Mesothelial cell of epicardium (in vitro differentiated cells): ENCODE measurements at regions not wholly inside any gene's neighbourhood (a gene's known extent, or its start where the extent isn't known, plus 50 kb on each side); places are given as distances from the start of the nearest gene placed in this dataset.
A peak's percentile ranks its signal among the peaks of the same experiment; 100 is the strongest.

Experiments used
- DNase-seq, 2 experiments: peaks; one replicate each; pipeline ENCODE4 v3.0.0; 2021; ENCODE audit warnings: low spot score in 2 of 2; ENCODE audit not compliant: unreplicated experiment in 2 of 2
- H3K27ac Mint-ChIP-seq: 2 replicates; pipeline ENCODE4 v1.8.0; 2021; ENCODE audit warnings: mixed read lengths
- H3K27me3 Mint-ChIP-seq: 2 replicates; pipeline ENCODE4 v1.8.0; 2021; ENCODE audit warnings: low read depth, mixed read lengths
- H3K36me3 Mint-ChIP-seq: 2 replicates; pipeline ENCODE4 v1.8.0; 2021; ENCODE audit warnings: mixed read lengths
- H3K4me1 Mint-ChIP-seq: 2 replicates; pipeline ENCODE4 v1.8.0; 2021; ENCODE audit warnings: mixed read lengths
- H3K4me3 Mint-ChIP-seq: 2 replicates; pipeline ENCODE4 v1.8.0; 2021; ENCODE audit warnings: mild to moderate bottlenecking, moderate library complexity, mixed read lengths
- H3K9me3 Mint-ChIP-seq: 2 replicates; pipeline ENCODE4 v1.8.0; 2021; ENCODE audit warnings: mixed read lengths
- TF ChIP-seq, protein P1 (sequence below): fragments of 200-600 bp; sonication (generic); IDR thresholded peaks from one replicate; pipeline ENCODE4 v1.5.0; 2021; ENCODE audit warnings: antibody characterized with exemption; ENCODE audit not compliant: unreplicated experiment

DNA sequence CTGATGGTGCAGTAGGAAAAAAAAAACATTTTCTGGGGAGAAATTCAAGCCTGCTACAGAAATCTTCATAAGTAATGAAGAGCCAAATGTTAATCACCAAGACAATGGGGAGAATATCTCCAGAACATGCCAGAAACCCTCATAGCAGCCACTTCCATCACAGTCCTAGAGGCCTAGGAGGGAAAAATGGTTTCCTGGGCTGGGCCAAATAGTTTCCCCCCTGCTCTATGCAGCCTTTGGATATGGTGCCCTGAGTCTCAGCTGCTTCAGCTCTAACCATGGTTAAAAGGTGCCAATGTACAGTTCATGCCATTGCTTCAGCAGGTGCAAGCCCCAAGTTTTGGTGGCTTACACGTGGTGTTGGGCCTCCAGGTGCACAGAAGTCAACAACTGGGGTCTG, 113.1 kb downstream of the ZNF648 start:
- Mint-ChIP-seq H3K27ac (no peak overlapping the region), H3K36me3 (no peaks in the 10 kb centered on the region), H3K9me3 (peaks cover 31% of the 10 kb centered on the region), H3K4me3 (no peak overlapping the region), H3K4me1 (no peaks in the 10 kb centered on the region), H3K27me3 (peaks cover 2% of the 10 kb centered on the region)
- TF ChIP-seq, protein P1, sequence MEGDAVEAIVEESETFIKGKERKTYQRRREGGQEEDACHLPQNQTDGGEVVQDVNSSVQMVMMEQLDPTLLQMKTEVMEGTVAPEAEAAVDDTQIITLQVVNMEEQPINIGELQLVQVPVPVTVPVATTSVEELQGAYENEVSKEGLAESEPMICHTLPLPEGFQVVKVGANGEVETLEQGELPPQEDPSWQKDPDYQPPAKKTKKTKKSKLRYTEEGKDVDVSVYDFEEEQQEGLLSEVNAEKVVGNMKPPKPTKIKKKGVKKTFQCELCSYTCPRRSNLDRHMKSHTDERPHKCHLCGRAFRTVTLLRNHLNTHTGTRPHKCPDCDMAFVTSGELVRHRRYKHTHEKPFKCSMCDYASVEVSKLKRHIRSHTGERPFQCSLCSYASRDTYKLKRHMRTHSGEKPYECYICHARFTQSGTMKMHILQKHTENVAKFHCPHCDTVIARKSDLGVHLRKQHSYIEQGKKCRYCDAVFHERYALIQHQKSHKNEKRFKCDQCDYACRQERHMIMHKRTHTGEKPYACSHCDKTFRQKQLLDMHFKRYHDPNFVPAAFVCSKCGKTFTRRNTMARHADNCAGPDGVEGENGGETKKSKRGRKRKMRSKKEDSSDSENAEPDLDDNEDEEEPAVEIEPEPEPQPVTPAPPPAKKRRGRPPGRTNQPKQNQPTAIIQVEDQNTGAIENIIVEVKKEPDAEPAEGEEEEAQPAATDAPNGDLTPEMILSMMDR: no peak
- no peak for DNase-seq

DNA sequence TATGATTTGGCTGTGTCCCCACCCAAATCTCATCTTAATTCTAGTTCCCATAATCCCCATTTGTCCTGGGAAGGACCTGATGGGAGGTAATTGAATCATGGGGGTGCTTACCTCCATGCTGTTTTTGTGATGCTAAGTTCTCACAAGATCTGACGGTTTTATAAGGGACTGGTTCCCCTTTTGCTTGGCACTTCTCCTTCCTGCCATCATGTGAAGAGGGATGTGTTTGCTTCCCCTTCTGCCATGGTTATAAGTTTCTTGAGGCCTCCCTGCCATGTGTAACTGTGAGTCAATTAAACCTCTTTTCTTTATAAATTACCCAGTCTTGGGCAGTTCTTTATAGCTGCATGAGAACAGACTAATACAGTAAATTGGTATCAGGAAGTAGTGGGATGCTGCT, 114.1 kb downstream of the ZNF648 start:
- Mint-ChIP-seq H3K27me3 (peaks cover 2% of the 10 kb centered on the region), H3K27ac (no peak overlapping the region), H3K4me1 (no peaks in the 10 kb centered on the region), H3K9me3 (peaks cover 34% of the 10 kb centered on the region), H3K4me3 (no peak overlapping the region), H3K36me3 (no peaks in the 10 kb centered on the region)
- no peak for DNase-seq
- TF ChIP-seq, protein P1: no peak

DNA sequence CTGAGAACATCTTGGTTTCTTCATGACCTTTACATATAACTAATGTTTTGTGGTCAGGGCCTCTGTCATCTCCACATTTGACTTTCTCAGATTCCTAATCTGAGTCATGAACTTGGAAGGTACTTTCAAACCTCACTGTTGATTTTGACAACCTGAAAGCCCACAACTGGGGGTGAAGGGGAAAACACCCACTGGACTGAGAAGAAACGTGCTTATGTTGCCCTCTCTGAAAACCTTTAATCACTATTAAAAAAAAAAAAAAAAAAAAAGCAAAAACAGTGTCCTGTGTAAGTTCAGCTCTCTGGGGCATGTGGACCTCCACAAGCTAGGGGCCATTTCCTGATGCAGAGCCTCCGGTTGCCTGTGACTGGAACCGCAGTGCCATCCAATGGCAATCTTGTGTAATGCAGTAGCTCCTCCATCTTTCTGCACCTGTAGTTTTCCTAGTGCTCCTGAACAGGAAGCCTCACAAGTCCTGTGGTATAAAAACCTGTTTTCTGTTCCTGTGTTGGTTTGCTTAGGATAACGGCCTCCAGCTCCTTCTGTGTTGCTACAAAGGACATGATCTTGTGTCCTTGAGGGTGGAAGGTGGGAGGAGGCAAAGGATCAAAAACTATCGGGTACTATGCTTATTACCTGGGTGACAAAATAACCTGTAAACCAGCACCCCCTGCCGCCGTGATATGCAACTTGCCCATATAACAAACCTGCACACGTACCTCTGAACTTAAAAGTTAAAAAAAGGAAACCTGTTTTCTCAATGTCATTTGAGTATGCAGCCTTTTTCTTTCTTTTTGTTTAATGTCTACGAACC, 124.5 kb downstream of the ZNF648 start:
- TF ChIP-seq, protein P1: no peak
- Mint-ChIP-seq H3K36me3 (no peaks in the 10 kb centered on the region), H3K4me3 (no peak overlapping the region), H3K4me1 (no peaks in the 10 kb centered on the region), H3K9me3 (no peaks in the 10 kb centered on the region), H3K27me3 (peaks cover 6% of the 10 kb centered on the region), H3K27ac (no peak overlapping the region)
- DNase-seq: peak in 1 of 2 experiments; percentile 47

DNA sequence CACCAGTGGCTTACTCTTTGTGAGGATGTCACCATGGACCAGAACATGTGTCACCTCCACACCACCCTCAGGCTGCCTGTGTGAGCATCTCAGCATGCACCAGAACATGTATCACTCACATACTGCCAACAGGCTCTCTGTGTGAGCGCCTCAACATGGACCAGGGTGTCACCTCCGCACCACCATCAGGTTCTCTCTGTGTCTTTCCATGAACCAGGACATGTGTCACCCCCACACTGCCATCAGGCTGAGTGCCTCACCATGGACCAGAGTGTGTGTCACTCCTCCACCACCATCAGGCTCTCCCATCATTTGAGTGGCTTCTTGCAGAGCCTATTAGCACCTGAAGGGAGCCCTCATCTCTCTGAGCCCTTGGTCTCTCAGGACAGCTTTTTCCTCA, 125.2 kb downstream of the ZNF648 start:
- H3K9me3 Mint-ChIP-seq: no peaks in the 10 kb centered on the region
- TF ChIP-seq, protein P1: no peak
- H3K36me3 Mint-ChIP-seq: no peaks in the 10 kb centered on the region
- H3K4me3 Mint-ChIP-seq: no peak overlapping the region
- no peak for DNase-seq
- H3K27ac Mint-ChIP-seq: no peak overlapping the region
- no peaks in the 10 kb centered on the region for H3K4me1 Mint-ChIP-seq
- H3K27me3 Mint-ChIP-seq: peaks cover 9% of the 10 kb centered on the region

DNA sequence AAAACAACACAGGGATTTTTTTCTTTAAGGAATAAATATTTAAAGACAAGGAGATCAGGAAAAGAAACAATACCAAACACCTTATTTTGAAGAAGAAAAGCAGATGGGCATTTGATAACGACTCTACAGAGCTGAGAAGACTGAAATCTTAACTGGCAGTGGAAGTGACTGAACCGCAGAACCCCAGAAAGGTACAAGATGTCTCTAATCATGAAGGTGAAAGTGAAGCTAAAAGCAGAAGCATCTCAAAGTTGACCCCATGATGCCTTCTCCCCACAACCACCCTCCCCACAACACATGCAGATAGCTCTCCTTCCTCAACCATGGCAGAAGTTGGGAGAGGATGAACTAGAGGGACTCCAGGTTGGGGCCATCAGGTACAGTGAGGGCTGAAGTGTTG, 129.6 kb downstream of the ZNF648 start:
- Mint-ChIP-seq H3K9me3 (no peaks in the 10 kb centered on the region), H3K36me3 (no peaks in the 10 kb centered on the region), H3K27me3 (peaks cover 15% of the 10 kb centered on the region), H3K4me3 (no peak overlapping the region), H3K27ac (no peak overlapping the region), H3K4me1 (no peaks in the 10 kb centered on the region)
- TF ChIP-seq, protein P1: no peak
- DNase-seq: no peak
